GM12878 (cell line): ENCODE measurements at regions not wholly inside any gene's neighbourhood (a gene's known extent, or its start where the extent isn't known, plus 50 kb on each side); places are given as distances from the start of the nearest gene placed in this dataset.

Source experiments
- ATAC-seq: fragments of 200-7000 bp; cut with Tn5 transposase; 3 replicates; pipeline ENCODE4 v1.9.1; 2020; ENCODE audit warnings: mild to moderate bottlenecking, moderate library complexity
- BruUV-seq: library from RNA; stranded (reverse); fragments of 400-500 nt; replicated peaks from 2 replicates; lab custom pipeline; 2021; lab: Mats Ljungman, UMichigan
- CTCF ChIA-PET: fragments of 300-600 bp; sonication (Branson Sonifier 250); formaldehyde crosslinking; extraction: SDS; loops from one replicate; lab custom pipeline; 2021; ENCODE audit warnings: inconsistent platforms; lab: Yijun Ruan, JAX
- POLR2A ChIA-PET: fragments of 350-600 bp; formaldehyde crosslinking; extraction: SDS; loops from one replicate; lab custom pipeline; 2021; ENCODE audit warnings: inconsistent platforms; lab: Charles Lee
- RAD21 ChIA-PET: fragments of 300-600 bp; sonication (Branson Sonifier 250); formaldehyde crosslinking; loops from one replicate; lab custom pipeline; 2023; ENCODE audit warnings: antibody characterized with exemption; ENCODE audit not compliant: unreplicated experiment; lab: Charles Lee
- SMC1A ChIA-PET: fragments of 300-600 bp; sonication (Branson Sonifier 250); formaldehyde crosslinking; loops from one replicate; lab custom pipeline; 2023; ENCODE audit not compliant: unreplicated experiment, uncharacterized antibody; lab: Charles Lee
- DNase-seq: peaks from one replicate; pipeline ENCODE4 v3.0.0-alpha.2; 2011; ENCODE audit warnings: low read depth, low spot score
- FAIRE-seq: peaks from 3 replicates; lab custom pipeline; 2011; peaks lifted over from hg19 to GRCh38; lab: Jason Lieb, UNC
- H2AFZ ChIP-seq: 2 replicates; pipeline ENCODE4 v1.6.0; 2011; ENCODE audit warnings: low read depth, low read length, control low read depth; ENCODE audit not compliant: control insufficient read depth
- H3K27ac ChIP-seq: 2 replicates; pipeline ENCODE4 v1.5.1; 2011; ENCODE audit warnings: control low read depth; ENCODE audit not compliant: control insufficient read depth, insufficient read depth
- H3K27me3 ChIP-seq, 2 experiments: replicated peaks in 1 of 2; 2 replicates each; pipeline versions ENCODE4 v1.6.0 to v1.6.1; 2011; ENCODE audit warnings: low read length in 1 of 2; ENCODE audit not compliant: control insufficient read depth in 2 of 2, insufficient read depth in 2 of 2
- H3K36me3 ChIP-seq, 2 experiments: 2 replicates each; pipeline ENCODE4 v1.5.1; 2011; ENCODE audit warnings: low read length in 1 of 2; ENCODE audit not compliant: control insufficient read depth in 2 of 2, insufficient read depth in 2 of 2
- H3K4me1 ChIP-seq: 2 replicates; pipeline ENCODE4 v1.6.1; 2011; ENCODE audit warnings: mild to moderate bottlenecking, low read length, moderate library complexity, mixed read lengths; ENCODE audit not compliant: control insufficient read depth, insufficient read depth
- H3K4me2 ChIP-seq: 2 replicates; pipeline ENCODE4 v1.6.0; 2011; ENCODE audit warnings: control low read depth; ENCODE audit not compliant: control insufficient read depth, insufficient read depth
- H3K4me3 ChIP-seq: fragments of 200-600 bp; sonication (generic); 2 replicates; pipeline ENCODE4 v1.5.1; 2016
- H3K79me2 ChIP-seq: 2 replicates; pipeline ENCODE4 v1.6.0; 2011; ENCODE audit warnings: low read length; ENCODE audit not compliant: control insufficient read depth, insufficient read depth
- H3K9ac ChIP-seq: 2 replicates; pipeline ENCODE4 v1.8.0; 2011; ENCODE audit warnings: low read length, control low read depth, mixed read lengths; ENCODE audit not compliant: control insufficient read depth, insufficient read depth
- H3K9me3 ChIP-seq: replicated peaks from 3 replicates; pipeline ENCODE4 v1.5.1; 2011; ENCODE audit warnings: mild to moderate bottlenecking, low read length; ENCODE audit not compliant: control insufficient read depth, insufficient read depth
- H4K20me1 ChIP-seq: 2 replicates; pipeline ENCODE4 v1.6.0; 2011; ENCODE audit not compliant: control insufficient read depth, insufficient read depth
- BACH1 ChIP-seq: fragments of 450-650 bp; IDR thresholded peaks from 2 replicates; pipeline ENCODE4 v1.6.1; 2017; ENCODE audit warnings: mild to moderate bottlenecking, borderline replicate concordance
- CEBPB ChIP-seq, 2 experiments: fragments of 150-350 bp in 1 of 2; IDR thresholded peaks; 2 replicates each; pipeline ENCODE4 v1.6.1; 2012 to 2014; ENCODE audit warnings: low read depth in 2 of 2, low read length in 2 of 2, borderline replicate concordance in 1 of 2, inconsistent platforms in 1 of 2
- EED ChIP-seq: sonication (generic); IDR thresholded peaks from 2 replicates; pipeline ENCODE4 v1.6.1; 2016; ENCODE audit warnings: antibody characterized with exemption, low read depth
- ESRRA ChIP-seq: IDR thresholded peaks from 2 replicates; pipeline ENCODE4 v1.6.1; 2012; ENCODE audit warnings: mild to moderate bottlenecking, low read length, improper control_type of control experiment
- GABPA ChIP-seq: IDR thresholded peaks from 2 replicates; pipeline ENCODE4 v1.6.1; 2014; ENCODE audit warnings: antibody characterized with exemption, low read depth, mild to moderate bottlenecking, inconsistent platforms
- HDGF ChIP-seq: fragments of 450-650 bp; IDR thresholded peaks from 2 replicates; pipeline ENCODE4 v1.6.1; 2016; ENCODE audit warnings: antibody characterized with exemption
- LARP7 ChIP-seq: fragments of 450-650 bp; IDR thresholded peaks from 2 replicates; pipeline ENCODE4 v1.6.1; 2017; ENCODE audit warnings: mild to moderate bottlenecking
- MYB ChIP-seq: fragments of 150-350 bp; IDR thresholded peaks from 2 replicates; pipeline ENCODE4 v1.6.1; 2014; ENCODE audit warnings: mild to moderate bottlenecking, low read depth, low read length, borderline replicate concordance
- SMAD1 ChIP-seq: fragments of 450-650 bp; IDR thresholded peaks from 2 replicates; pipeline ENCODE4 v1.6.1; 2018; ENCODE audit warnings: mild to moderate bottlenecking, low read depth; ENCODE audit not compliant: partially characterized antibody
- SP1 ChIP-seq: IDR thresholded peaks from one replicate; pipeline ENCODE4 v1.6.1; 2011; ENCODE audit warnings: low read depth, low read length
- YBX1 ChIP-seq: fragments of 450-650 bp; IDR thresholded peaks from 2 replicates; pipeline ENCODE4 v1.6.1; 2016; ENCODE audit warnings: antibody characterized with exemption
- WGBS: methylation state at CpG from one replicate; pipeline ENCODE4 v1.1.6; 2016; ENCODE audit warnings: low lambda C conversion rate; ENCODE audit not compliant: insufficient replicate concordance, insufficient coverage; ENCODE audit errors: missing lambda C conversion rate; 5-methylcytosine and 5-hydroxymethylcytosine counted together
- in situ Hi-C: fragments of 300-500 bp; cut with MboI; formaldehyde crosslinking; loops from 9 replicates; pipeline ENCODE4 v1.14.3; 2018; ENCODE audit warnings: mixed read lengths
- intact Hi-C: fragments of 100-400 bp; cut with micrococcal nuclease; formaldehyde crosslinking; loops from one replicate; pipeline ENCODE4 v1.14.2; 2022; ENCODE audit not compliant: unreplicated experiment
- TF ChIP-seq, protein P1 (sequence below): fragments of 450-650 bp; IDR thresholded peaks from 2 replicates; pipeline ENCODE4 v1.6.1; 2017; ENCODE audit warnings: mild to moderate bottlenecking, low read depth, inconsistent platforms; ENCODE audit not compliant: poor library complexity, severe bottlenecking
- TF ChIP-seq, protein P2 (sequence below): IDR thresholded peaks from 2 replicates; pipeline ENCODE4 v1.6.1; 2011; ENCODE audit warnings: mild to moderate bottlenecking, low read depth, low read length, moderate library complexity; ENCODE audit not compliant: insufficient replicate concordance
- TF ChIP-seq, protein P3 (sequence below): fragments of 450-650 bp; IDR thresholded peaks from 2 replicates; pipeline ENCODE4 v1.6.1; 2016; ENCODE audit warnings: mild to moderate bottlenecking, moderate library complexity, borderline replicate concordance
- TF ChIP-seq, protein P4 (sequence below): fragments of 450-650 bp; conservative IDR thresholded peaks from 2 replicates; pipeline ENCODE4 v1.6.1; 2017; ENCODE audit warnings: mild to moderate bottlenecking, moderate library complexity

DNA sequence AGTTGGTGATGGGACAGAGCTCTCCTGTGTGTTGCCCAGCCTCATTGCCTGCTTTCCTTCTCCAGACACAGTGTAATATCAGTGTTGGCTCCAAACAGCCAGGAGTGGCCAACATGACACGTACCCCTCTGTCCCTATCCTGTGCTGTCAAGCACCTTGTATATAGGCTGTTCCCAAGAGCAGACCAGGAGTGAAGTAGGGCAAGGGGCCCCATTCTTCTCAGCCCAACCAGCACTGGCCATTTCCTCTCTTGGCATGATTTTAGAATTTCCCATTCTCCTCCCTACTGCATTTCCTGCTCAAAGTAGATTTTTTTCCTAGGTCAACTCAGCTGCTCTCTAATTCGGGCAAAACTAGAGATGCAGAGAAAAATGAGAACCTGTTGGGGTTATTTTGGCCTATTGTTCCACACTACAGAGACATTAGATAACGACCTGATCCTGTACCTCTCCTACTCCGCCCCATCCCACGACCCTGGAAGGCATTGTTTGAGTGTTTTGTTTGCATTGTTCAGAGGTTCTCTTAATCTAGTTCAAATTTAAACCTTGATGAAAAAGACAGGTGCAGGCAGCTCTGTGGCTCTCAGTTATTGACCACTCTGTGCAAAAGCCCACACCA, 95.6 kb downstream of the RASSF10 start:
- FAIRE-seq (no peak), ATAC-seq (peak; percentile 42), DNase-seq (no peak)
- Histone ChIP-seq H3K79me2 (no peaks in the 10 kb centered on the region), H3K36me3 (no peaks in the 10 kb centered on the region), H3K4me2 (no peak overlapping the region), H3K27me3 (no peaks in the 10 kb centered on the region), H3K9ac (no peak overlapping the region), H3K9me3 (no peaks in the 10 kb centered on the region; the same call in 2 of the 3 replicates), H3K27ac (no peak overlapping the region), H3K4me1 (no peaks in the 10 kb centered on the region), H4K20me1 (no peaks in the 10 kb centered on the region), H2AFZ (no peak overlapping the region), H3K4me3 (no peak overlapping the region)
- ChIA-PET CTCF (interaction anchor here (1.5 kb wide), 1 partner anchor 47 kb away, joined by 4 read pairs; no protein-coding TSS in a partner anchor), SMC1A (interaction anchor here (0.6 to 2.8 kb wide), 6 partner anchors 10 to 92 kb away, joined by 3 to 7 read pairs (median 4); no protein-coding TSS in a partner anchor), RAD21 (interaction anchor here (1.0 kb wide), 1 partner anchor 118 kb away, joined by 3 read pairs; no protein-coding TSS in a partner anchor), POLR2A (interaction anchor here (0.6 kb wide), 1 partner anchor 214 kb away, joined by 8 read pairs; no protein-coding TSS in a partner anchor)
- intact Hi-C loops (no loop called here), in situ Hi-C loops (no loop called here)
- 33% methylated on average over 5 of the region's 5 CpGs for WGBS
- no TSS peak for BruUV-seq
- TF ChIP-seq SP1 (no peak), CEBPB (IDR thresholded peaks at IDR 0.05; ENCODE audit: borderline replicate concordance in 1 of 2, low read depth in 2 of 2, low read length in 2 of 2) (no peak), YBX1 (no peak), GABPA (no peak), ESRRA (no peak), HDGF (no peak), LARP7 (no peak), BACH1 (no peak), MYB (no peak), EED (no peak), SMAD1 (no peak)
- TF ChIP-seq, protein P1, sequence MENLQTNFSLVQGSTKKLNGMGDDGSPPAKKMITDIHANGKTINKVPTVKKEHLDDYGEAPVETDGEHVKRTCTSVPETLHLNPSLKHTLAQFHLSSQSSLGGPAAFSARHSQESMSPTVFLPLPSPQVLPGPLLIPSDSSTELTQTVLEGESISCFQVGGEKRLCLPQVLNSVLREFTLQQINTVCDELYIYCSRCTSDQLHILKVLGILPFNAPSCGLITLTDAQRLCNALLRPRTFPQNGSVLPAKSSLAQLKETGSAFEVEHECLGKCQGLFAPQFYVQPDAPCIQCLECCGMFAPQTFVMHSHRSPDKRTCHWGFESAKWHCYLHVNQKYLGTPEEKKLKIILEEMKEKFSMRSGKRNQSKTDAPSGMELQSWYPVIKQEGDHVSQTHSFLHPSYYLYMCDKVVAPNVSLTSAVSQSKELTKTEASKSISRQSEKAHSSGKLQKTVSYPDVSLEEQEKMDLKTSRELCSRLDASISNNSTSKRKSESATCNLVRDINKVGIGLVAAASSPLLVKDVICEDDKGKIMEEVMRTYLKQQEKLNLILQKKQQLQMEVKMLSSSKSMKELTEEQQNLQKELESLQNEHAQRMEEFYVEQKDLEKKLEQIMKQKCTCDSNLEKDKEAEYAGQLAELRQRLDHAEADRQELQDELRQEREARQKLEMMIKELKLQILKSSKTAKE: no peak
- TF ChIP-seq, protein P2, sequence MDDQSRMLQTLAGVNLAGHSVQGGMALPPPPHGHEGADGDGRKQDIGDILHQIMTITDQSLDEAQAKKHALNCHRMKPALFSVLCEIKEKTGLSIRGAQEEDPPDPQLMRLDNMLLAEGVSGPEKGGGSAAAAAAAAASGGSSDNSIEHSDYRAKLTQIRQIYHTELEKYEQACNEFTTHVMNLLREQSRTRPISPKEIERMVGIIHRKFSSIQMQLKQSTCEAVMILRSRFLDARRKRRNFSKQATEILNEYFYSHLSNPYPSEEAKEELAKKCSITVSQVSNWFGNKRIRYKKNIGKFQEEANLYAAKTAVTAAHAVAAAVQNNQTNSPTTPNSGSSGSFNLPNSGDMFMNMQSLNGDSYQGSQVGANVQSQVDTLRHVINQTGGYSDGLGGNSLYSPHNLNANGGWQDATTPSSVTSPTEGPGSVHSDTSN: no peak
- TF ChIP-seq, protein P3, sequence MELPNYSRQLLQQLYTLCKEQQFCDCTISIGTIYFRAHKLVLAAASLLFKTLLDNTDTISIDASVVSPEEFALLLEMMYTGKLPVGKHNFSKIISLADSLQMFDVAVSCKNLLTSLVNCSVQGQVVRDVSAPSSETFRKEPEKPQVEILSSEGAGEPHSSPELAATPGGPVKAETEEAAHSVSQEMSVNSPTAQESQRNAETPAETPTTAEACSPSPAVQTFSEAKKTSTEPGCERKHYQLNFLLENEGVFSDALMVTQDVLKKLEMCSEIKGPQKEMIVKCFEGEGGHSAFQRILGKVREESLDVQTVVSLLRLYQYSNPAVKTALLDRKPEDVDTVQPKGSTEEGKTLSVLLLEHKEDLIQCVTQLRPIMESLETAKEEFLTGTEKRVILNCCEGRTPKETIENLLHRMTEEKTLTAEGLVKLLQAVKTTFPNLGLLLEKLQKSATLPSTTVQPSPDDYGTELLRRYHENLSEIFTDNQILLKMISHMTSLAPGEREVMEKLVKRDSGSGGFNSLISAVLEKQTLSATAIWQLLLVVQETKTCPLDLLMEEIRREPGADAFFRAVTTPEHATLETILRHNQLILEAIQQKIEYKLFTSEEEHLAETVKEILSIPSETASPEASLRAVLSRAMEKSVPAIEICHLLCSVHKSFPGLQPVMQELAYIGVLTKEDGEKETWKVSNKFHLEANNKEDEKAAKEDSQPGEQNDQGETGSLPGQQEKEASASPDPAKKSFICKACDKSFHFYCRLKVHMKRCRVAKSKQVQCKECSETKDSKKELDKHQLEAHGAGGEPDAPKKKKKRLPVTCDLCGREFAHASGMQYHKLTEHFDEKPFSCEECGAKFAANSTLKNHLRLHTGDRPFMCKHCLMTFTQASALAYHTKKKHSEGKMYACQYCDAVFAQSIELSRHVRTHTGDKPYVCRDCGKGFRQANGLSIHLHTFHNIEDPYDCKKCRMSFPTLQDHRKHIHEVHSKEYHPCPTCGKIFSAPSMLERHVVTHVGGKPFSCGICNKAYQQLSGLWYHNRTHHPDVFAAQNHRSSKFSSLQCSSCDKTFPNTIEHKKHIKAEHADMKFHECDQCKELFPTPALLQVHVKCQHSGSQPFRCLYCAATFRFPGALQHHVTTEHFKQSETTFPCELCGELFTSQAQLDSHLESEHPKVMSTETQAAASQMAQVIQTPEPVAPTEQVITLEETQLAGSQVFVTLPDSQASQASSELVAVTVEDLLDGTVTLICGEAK: no peak
- TF ChIP-seq, protein P4, sequence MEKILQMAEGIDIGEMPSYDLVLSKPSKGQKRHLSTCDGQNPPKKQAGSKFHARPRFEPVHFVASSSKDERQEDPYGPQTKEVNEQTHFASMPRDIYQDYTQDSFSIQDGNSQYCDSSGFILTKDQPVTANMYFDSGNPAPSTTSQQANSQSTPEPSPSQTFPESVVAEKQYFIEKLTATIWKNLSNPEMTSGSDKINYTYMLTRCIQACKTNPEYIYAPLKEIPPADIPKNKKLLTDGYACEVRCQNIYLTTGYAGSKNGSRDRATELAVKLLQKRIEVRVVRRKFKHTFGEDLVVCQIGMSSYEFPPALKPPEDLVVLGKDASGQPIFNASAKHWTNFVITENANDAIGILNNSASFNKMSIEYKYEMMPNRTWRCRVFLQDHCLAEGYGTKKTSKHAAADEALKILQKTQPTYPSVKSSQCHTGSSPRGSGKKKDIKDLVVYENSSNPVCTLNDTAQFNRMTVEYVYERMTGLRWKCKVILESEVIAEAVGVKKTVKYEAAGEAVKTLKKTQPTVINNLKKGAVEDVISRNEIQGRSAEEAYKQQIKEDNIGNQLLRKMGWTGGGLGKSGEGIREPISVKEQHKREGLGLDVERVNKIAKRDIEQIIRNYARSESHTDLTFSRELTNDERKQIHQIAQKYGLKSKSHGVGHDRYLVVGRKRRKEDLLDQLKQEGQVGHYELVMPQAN: no peak
